HUDEP-2 (cell line): ENCODE measurements at regions not wholly inside any gene's neighbourhood (a gene's known extent, or its start where the extent isn't known, plus 50 kb on each side); places are given as distances from the start of the nearest gene placed in this dataset.
"Not testable (repeated sequence)": the region's sequence is repeated elsewhere in the genome, so short reads cannot be mapped to it uniquely, and the experiment has no call there.

Experiments
- DNase-seq, 76 experiments: peaks; one replicate each; lab custom pipeline; 2025; ENCODE audit not compliant: unreplicated experiment in 76 of 76; lab: John Stamatoyannopoulos, UW

GRCh38 chr5:1731855-1732237 lies 67.8 kb downstream of the MRPL36 start:
- DNase-seq, result not testable (repeated sequence)

GRCh38 chr5:1731091-1731639 lies 68.5 kb downstream of the MRPL36 start:
- DNase-seq, result no peak

DNA sequence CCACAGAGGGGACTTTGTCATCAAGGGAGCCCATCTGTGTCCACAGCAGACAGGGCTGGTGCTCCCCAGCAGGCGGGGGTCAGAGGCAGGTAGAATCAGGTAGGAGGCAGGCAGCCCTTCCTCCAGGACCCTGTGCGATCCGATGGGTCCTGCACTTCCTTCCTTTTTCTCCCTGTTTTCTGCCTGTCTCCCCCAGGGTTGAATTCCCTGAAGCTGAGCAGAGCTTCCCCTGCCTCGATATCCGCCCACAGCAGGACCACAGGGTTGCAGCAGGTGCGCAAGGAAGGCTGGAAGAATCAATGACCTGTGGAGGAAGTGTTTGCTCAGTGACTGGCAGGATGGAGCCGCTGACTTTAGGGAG lies 69.2 kb downstream of the MRPL36 start:
- no peak for DNase-seq

DNA sequence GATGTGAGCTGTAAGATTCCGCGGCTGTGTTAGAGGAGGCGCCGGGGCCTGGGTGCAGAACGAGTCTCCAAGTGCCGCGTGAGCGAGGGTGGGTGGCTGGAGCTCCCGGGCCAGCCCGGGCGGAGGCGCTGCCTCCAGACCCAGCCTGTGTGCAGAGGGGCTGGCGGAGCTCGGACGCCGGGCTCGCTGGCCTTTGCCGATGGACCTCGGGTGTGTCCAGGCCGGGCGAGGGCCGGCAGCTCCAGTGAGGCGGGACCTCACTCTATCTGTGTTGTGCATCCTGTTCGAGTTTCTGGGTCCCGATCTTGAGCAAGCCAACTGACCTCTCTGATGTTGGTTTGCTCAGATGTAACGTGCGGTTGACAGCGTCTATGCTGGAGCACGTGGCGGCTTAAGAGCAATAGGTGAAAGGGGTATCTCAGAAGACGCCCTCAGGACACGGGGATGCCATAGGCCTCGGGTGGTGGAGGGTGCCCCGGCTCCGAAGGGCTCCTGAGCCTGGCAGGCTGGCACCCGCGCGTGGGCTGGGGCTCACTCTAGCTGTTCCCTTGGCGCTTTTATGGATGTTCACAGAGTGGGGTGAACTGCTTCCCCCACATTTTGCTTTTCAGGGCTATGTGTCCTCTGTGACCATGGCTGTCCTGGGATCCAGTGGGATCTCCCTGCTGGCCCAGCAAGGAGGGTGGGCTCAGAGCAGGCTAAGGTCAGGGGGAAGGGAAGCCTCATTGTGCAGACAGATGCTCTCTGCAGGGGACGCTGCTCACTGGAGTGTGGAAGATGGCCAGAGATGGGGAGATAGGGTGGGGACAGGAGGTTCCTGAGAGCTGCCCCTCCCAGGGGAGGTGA lies 69.8 kb downstream of the MRPL36 start:
- DNase-seq, result no peak

DNA sequence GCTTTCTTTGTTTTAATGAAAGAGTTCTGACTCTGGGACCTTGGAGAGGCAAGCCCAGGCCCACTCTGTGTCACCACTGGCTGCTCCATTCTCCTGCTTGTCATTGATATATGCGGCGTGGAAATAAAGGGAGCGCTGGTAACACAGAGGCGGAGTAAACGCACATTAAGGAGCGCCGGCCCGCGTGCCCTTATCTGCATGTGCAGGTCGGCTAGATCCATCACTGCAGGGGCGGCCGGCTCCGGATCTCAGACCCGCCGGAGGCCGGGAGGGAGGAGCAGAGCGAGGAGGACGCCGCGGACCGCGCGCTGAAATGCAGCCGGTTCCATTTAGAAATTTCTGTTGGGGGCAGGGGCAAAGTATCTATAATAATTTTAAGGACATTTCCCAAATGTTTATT lies 70.8 kb downstream of the MRPL36 start:
- DNase-seq, result no peak

DNA sequence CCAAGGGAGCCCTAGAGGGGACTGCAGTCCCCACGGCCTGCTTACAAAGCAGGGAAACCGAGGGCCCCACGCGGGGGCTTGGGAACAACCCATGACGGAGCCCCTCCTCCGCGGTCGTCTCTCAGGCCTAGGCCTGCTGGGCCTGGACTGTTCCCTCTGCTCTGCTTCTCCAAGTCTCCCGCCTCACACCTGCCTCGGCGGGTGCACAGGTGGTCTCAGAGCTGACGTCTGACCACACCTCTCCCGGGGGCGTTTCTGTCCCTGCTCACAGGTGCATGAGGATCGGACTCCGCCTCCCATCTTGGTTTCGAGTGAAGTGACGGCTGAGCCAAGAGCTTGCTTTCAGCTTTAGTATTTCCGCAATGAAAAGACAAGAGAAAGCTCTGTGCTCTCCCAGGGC lies 72.1 kb downstream of the MRPL36 start:
- DNase-seq, result no peak

GRCh38 chr5:1726956-1727355 lies 72.7 kb downstream of the MRPL36 start:
- no peak for DNase-seq

DNA sequence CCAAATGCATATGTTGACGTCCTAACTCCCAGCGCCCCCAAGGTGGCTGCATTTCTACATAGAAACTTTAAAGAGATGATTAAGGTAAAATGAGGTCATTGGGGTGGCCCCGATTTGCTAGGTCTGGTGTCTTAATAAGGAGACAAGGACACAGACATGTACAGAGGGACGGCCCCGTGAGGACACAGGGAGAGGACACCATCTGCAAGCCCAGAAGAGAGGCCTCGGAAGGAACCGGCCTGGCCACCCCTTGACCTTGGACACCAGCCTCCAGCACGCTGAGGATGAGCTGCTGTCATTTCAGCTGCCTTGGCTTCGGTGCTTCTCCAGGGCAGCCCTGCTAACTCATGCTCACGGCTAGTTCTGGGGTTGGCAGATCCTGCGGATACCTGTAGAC lies 73.2 kb downstream of the MRPL36 start:
- DNase-seq, result no peak

- DNase-seq, result no peak
Observed at GRCh38 chr5:1725641-1726468, 73.8 kb downstream of the MRPL36 start.

DNA sequence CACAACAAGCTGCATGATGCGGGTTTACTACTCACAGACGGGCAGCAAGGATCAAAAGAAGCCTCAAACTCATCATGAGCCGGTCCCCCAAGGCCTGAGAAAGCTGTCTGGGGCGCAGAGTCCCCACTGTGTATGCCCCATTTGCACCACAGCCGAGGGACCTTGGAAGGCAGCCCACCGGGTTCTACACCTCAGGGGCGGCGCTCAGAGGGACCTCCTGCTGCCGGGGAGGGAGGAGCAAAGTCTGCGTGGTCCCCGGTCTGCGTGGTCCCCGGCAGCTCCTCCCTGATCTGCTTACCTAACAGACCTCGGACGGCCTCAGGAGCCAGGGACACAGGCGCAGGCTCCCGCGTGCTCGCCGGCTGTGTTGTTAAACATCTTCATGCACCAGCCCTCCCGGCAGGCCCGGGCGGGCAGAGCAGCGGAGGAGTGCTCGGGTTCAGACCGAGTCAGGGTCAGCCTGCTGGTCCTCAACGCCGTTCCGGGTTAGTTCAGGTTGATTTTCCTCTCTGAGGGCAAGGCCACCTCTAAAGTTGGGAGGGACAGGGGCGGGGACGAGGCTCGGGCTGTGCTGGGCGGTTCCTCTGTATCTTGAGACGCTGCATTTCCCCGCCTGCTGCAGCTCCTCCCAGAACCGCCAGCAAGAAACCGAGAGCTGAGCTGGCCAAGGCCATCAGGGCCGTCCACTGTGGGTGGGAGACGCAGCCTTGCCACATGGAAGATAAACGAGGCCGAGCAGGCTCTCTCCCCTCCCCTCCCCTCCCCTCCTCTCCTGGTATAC lies 74.6 kb downstream of the MRPL36 start:
- peak in 18 of 76 experiments; percentile 0 to 43 (median 11) for DNase-seq

- DNase-seq, result no peak
Observed at GRCh38 chr5:1723957-1724821, 75.4 kb downstream of the MRPL36 start.

DNA sequence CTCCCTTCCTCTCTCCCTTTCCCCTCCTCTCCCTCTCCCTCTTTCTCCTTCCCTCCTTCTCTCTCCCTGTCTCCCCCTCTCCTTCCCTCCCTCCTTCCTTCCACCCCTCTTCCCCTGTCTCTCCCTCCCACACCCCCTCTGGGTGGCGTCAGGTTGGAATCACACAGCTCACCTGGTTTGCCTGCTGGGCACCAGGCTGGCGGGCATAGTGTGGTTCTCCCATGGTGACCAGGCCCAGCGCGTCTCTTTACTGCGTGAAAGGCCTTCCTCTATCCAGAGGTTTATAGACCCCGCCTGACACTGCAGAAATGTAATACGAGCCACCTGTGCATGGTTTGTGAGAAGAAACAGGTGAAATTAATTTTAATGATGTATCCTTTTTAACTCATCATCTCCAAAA lies 76.2 kb downstream of the MRPL36 start:
- no peak for DNase-seq

DNA sequence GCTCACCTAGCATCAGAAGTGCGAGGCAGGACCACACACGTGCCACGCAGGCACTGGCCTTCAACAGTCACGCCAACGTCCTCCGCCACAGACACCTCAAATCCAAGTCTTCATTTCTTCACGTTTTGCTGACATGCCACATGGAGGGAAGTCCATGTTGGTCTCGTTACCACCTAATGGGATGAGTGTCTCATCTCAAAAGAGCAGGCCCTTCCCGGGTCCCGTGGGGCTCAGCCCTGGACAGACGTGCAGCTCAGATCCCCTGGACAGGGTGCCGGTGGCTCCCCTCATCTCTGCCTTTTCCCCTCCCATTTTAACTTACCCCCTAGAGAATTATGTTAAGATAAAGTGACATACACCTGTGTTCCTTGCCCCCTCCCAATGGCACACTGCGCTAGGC lies 76.8 kb downstream of the MRPL36 start:
- no peak for DNase-seq

- no peak for DNase-seq
Observed at GRCh38 chr5:1720396-1721110, 79.1 kb downstream of the MRPL36 start.

DNA sequence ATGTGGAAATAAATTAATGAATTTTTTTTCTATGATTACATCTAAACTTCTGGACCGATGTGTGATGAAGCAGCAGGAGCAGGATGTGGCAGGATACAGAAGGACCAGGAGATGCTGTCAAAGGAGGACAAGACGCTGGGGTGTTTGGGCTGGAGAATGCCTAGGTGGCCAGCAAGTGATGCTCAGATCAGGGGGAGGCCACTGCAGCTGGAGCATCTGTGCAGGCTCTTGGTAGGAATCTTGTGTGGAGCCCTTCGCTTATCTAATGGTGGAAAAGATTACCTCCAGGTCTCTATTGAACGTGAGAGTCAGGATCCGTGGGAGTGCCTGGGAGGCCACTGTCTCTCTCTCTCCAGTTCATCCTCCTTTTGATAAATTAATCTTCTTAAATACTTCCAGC lies 79.8 kb downstream of the MRPL36 start:
- no peak for DNase-seq

GRCh38 chr5:1718669-1719068 lies 81.0 kb downstream of the MRPL36 start:
- no peak for DNase-seq

DNA sequence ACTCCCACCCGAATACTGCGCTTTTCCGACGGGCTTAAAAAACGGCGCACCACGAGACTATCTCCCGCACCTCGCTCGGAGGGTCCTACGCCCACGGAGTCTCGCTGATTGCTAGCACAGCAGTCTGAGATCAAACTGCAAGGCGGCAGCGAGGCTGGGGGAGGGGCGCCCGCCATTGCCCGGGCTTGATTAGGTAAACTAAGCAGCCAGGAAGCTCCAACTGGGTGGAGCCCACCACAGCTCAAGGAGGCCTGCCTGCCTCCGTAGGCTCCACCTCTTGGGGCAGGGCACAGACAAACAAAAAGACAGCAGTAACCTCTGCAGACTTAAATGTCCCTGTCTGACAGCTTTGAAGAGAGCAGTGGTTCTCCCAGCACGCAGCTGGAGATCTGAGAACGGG lies 89.5 kb downstream of the MRPL36 start:
- DNase-seq, result not testable (repeated sequence)

- DNase-seq, result no peak
Observed at GRCh38 chr5:1709171-1709803, 90.3 kb downstream of the MRPL36 start.

- DNase-seq, result no peak
Observed at GRCh38 chr5:1708592-1709141, 91.0 kb downstream of the MRPL36 start.
